HCT116 (cell line): ENCODE measurements at regions not wholly inside any gene's neighbourhood (a gene's known extent, or its start where the extent isn't known, plus 50 kb on each side); places are given as distances from the start of the nearest gene placed in this dataset. TPM values are rescaled to one million over a fixed set of nuclear protein-coding genes. Genes with fewer than 3 reads are reported as not detected.

ENCODE experiments used
- ATAC-seq: fragments of 200-7000 bp; cut with Tn5 transposase; 2 replicates; pipeline ENCODE4 v1.9.1; 2020; ENCODE audit warnings: mild to moderate bottlenecking, moderate library complexity
- BruUV-seq: library from RNA; stranded (reverse); fragments of 400-500 nt; replicated peaks from 2 replicates; lab custom pipeline; 2021; lab: Mats Ljungman, UMichigan
- CTCF ChIA-PET: fragments of 300-600 bp; sonication (Branson Sonifier 250); formaldehyde crosslinking; loops from one replicate; lab custom pipeline; 2021; ENCODE audit warnings: antibody characterized with exemption; lab: Charles Lee
- POLR2A ChIA-PET: fragments of 300-600, 350-600 bp; sonication (Branson Sonifier 250); formaldehyde crosslinking; loops from one replicate; lab custom pipeline; 2021; ENCODE audit warnings: antibody characterized with exemption; lab: Charles Lee
- RAD21 ChIA-PET, 2 experiments: fragments of 300-600 bp; sonication (Branson Sonifier 250); formaldehyde crosslinking; loops; one replicate each; lab custom pipeline; 2023; ENCODE audit warnings: low total read pairs in 2 of 2; ENCODE audit not compliant: uncharacterized antibody in 2 of 2, unreplicated experiment in 2 of 2, low non-redundant PET in 1 of 2; lab: Charles Lee
- DNase-seq: peaks from one replicate; pipeline ENCODE4 v3.0.0-alpha.2; 2010; ENCODE audit warnings: low read depth, low spot score
- H2AFZ ChIP-seq: fragments of 200-600 bp; shearing (Covaris generic), sonication (generic); 2 replicates; pipeline ENCODE4 v1.6.1; 2017; ENCODE audit warnings: low read depth, mixed run types, mixed read lengths, antibody characterized with exemption, low read length; ENCODE audit not compliant: poor library complexity, severe bottlenecking
- H3K27ac ChIP-seq: 2 replicates; pipeline ENCODE4 v1.5.1; 2012; ENCODE audit warnings: low read depth, low read length
- H3K27me3 ChIP-seq: fragments of 200-600 bp; sonication (generic); 2 replicates; pipeline ENCODE4 v1.6.1; 2016; ENCODE audit warnings: mixed run types, low read length, mixed read lengths; ENCODE audit not compliant: insufficient read depth
- H3K36me3 ChIP-seq, 2 experiments: fragments of 200-500 bp in 1 of 2; fragments of 200-600 bp in 1 of 2; sonication (Bioruptor generic) in 1 of 2; sonication (generic) in 1 of 2; 2 replicates each; pipeline versions ENCODE4 v1.5.1 to v1.6.1; 2014 to 2016; ENCODE audit warnings: low read length in 2 of 2, inconsistent platforms in 1 of 2, mixed read lengths in 1 of 2, mixed run types in 1 of 2; ENCODE audit not compliant: insufficient read depth in 2 of 2, control insufficient read depth in 1 of 2
- H3K4me1 ChIP-seq, 2 experiments: fragments of 200-600 bp in 1 of 2; sonication (generic) in 1 of 2; 2 replicates each; pipeline versions ENCODE4 v1.5.1 to v1.6.1; 2012 to 2017; ENCODE audit warnings: low read length in 2 of 2, inconsistent platforms in 1 of 2, mild to moderate bottlenecking in 1 of 2, mixed read lengths in 1 of 2, mixed run types in 1 of 2, moderate library complexity in 1 of 2; ENCODE audit not compliant: insufficient read depth in 2 of 2, control insufficient read depth in 1 of 2
- H3K4me2 ChIP-seq: fragments of 200-600 bp; sonication (generic); 2 replicates; pipeline ENCODE4 v1.6.1; 2017; ENCODE audit warnings: mixed run types, low read length, mixed read lengths
- H3K4me3 ChIP-seq, 2 experiments: fragments of 200-600 bp in 1 of 2; sonication (generic) in 1 of 2; replicated peaks in 1 of 2; 2 replicates each; pipeline ENCODE4 v1.5.1; 2011 to 2016; ENCODE audit warnings: low read length in 2 of 2, control low read depth in 1 of 2, low read depth in 1 of 2, mild to moderate bottlenecking in 1 of 2, mixed read lengths in 1 of 2, mixed run types in 1 of 2
- H3K79me2 ChIP-seq: fragments of 200-600 bp; sonication (generic); 2 replicates; pipeline ENCODE4 v1.6.1; 2017; ENCODE audit warnings: mild to moderate bottlenecking, mixed run types, low read length, moderate library complexity, mixed read lengths; ENCODE audit not compliant: insufficient read depth
- H3K9ac ChIP-seq: fragments of 200-600 bp; sonication (generic); 2 replicates; pipeline ENCODE4 v1.6.1; 2016; ENCODE audit warnings: low read length, mixed read lengths
- H3K9me2 ChIP-seq: fragments of 200-600 bp; sonication (generic), shearing (Covaris generic); 2 replicates; pipeline ENCODE4 v1.6.1; 2017; ENCODE audit warnings: mixed run types, mild to moderate bottlenecking, moderate library complexity; ENCODE audit not compliant: insufficient read depth
- H3K9me3 ChIP-seq, 2 experiments: fragments of 200-500 bp in 1 of 2; fragments of 200-600 bp in 1 of 2; sonication (Bioruptor generic) in 1 of 2; sonication (generic) in 1 of 2; 2 replicates each; pipeline ENCODE4 v1.6.1; 2014 to 2017; ENCODE audit warnings: low read length in 2 of 2, mixed read lengths in 2 of 2, inconsistent platforms in 1 of 2, low read depth in 1 of 2, mild to moderate bottlenecking in 1 of 2, mixed run types in 1 of 2, moderate library complexity in 1 of 2; ENCODE audit not compliant: control insufficient read depth in 1 of 2, insufficient read depth in 1 of 2
- H4K20me1 ChIP-seq: fragments of 200-600 bp; sonication (generic), shearing (Covaris generic); 2 replicates; pipeline ENCODE4 v1.6.1; 2017; ENCODE audit warnings: mixed run types, mild to moderate bottlenecking, moderate library complexity; ENCODE audit not compliant: insufficient read depth
- CEBPB ChIP-seq: IDR thresholded peaks from 2 replicates; pipeline ENCODE4 v1.6.1; 2012; ENCODE audit warnings: low read depth
- ELF1 ChIP-seq: IDR thresholded peaks from 2 replicates; pipeline ENCODE4 v1.6.1; 2012; ENCODE audit warnings: low read depth, borderline replicate concordance
- FOSL1 ChIP-seq: IDR thresholded peaks from 2 replicates; pipeline ENCODE4 v1.6.1; 2012; ENCODE audit warnings: low read depth
- MAX ChIP-seq: IDR thresholded peaks from 2 replicates; pipeline ENCODE4 v1.6.1; 2012
- POLR2AphosphoS5 ChIP-seq: IDR thresholded peaks from 2 replicates; pipeline ENCODE4 v1.6.1; 2011; ENCODE audit warnings: mild to moderate bottlenecking, low read depth, low read length, moderate library complexity
- SP1 ChIP-seq: IDR thresholded peaks from 2 replicates; pipeline ENCODE4 v1.6.1; 2012; ENCODE audit warnings: low read depth
- TCF7L2 ChIP-seq: IDR thresholded peaks from 2 replicates; pipeline ENCODE4 v1.7.0; 2011; ENCODE audit warnings: borderline replicate concordance, inconsistent platforms; ENCODE audit not compliant: insufficient read depth, insufficient read length; ENCODE audit errors: extremely low read depth
- YY1 ChIP-seq: IDR thresholded peaks from 2 replicates; pipeline ENCODE4 v1.6.1; 2011; ENCODE audit warnings: low read length, low read depth, moderate library complexity, mild to moderate bottlenecking; ENCODE audit not compliant: insufficient replicate concordance; ENCODE audit errors: extremely low read depth
- intact Hi-C: fragments of 100-400 bp; cut with micrococcal nuclease; formaldehyde crosslinking; loops from 2 replicates; pipeline ENCODE4 v1.10.0; 2022
- microRNA counts: library from miRNA; unstranded; fragments of <30 nt; microRNA quantifications from one replicate; lab custom pipeline; 2015
- microRNA-seq: library from miRNA; unstranded; fragments of <30 nt; microRNA quantifications from one replicate; pipeline ENCODE4, GENCODE V29; 2016; ENCODE audit warnings: borderline number of aligned reads

- H3K9me3 ChIP-seq: no peaks in the 10 kb centered on the region
- ChIA-PET RAD21 (no interaction called here), POLR2A (no interaction called here), CTCF (no interaction called here)
- DNase-seq (no peak), ATAC-seq (no peak)
- H4K20me1 ChIP-seq: no peaks in the 10 kb centered on the region
- H3K27ac ChIP-seq: no peak overlapping the region
- BruUV-seq: no TSS peak
- intact Hi-C loops: no loop called here
- H3K79me2 ChIP-seq: no peaks in the 10 kb centered on the region
- H3K27me3 ChIP-seq: no peaks in the 10 kb centered on the region
- no peak overlapping the region for H3K9ac ChIP-seq
- H3K9me2 ChIP-seq: no peaks in the 10 kb centered on the region
- no peaks in the 10 kb centered on the region for H3K36me3 ChIP-seq
- no peak for TF ChIP-seq FOSL1
- TF ChIP-seq SP1: no peak
- no peak for TF ChIP-seq MAX
- no peak for TF ChIP-seq CEBPB
- TF ChIP-seq ELF1: no peak
- no peak for TF ChIP-seq POLR2AphosphoS5
- TF ChIP-seq TCF7L2: no peak
- no peak for TF ChIP-seq YY1
- no peak overlapping the region for H3K4me3 ChIP-seq
- H2AFZ ChIP-seq: no peak overlapping the region
- H3K4me1 ChIP-seq: peaks cover 13 to 31% of the 10 kb centered on the region in 2 experiments; a peak in 3 of 4 replicates
- H3K4me2 ChIP-seq: 0 out of 2 replicates have a peak overlapping the region, but pooled peaks have one; percentile 1
Measured at GRCh38 chr21:17462276-17462981, 50.4 kb upstream of the CXADR start.

MicroRNAs encoded in the stretch of these regions (microRNA counts, 767-probe panel; counts per million panel counts)
- microRNA hsa-let-7c (lab: Ali Mortazavi, UCI) (not detected), microRNA hsa-miR-99a-5p (lab: Ali Mortazavi, UCI) (not detected)

Small RNAs in the stretch of these regions (microRNA-seq; reads per million reads assigned to microRNA genes)
- gene MIR125B2: 23.0 reads per million, percentile 44 among the genes with 10 or more reads in this experiment
- gene MIR99A: 75.3 reads per million, percentile 59 among the genes with 10 or more reads in this experiment
- 60.4 reads per million, percentile 55 among the genes with 10 or more reads in this experiment for gene MIRLET7C
